NCI-H82 treated with DMSO at 0.1 percent for 48 hours (cell line): ENCODE measurements at regions not wholly inside any gene's neighbourhood (a gene's known extent, or its start where the extent isn't known, plus 50 kb on each side); places are given as distances from the start of the nearest gene placed in this dataset.

ENCODE experiments used
- DNase-seq: peaks from one replicate; lab custom pipeline; 2025; ENCODE audit not compliant: unreplicated experiment; lab: John Stamatoyannopoulos, UW

DNA sequence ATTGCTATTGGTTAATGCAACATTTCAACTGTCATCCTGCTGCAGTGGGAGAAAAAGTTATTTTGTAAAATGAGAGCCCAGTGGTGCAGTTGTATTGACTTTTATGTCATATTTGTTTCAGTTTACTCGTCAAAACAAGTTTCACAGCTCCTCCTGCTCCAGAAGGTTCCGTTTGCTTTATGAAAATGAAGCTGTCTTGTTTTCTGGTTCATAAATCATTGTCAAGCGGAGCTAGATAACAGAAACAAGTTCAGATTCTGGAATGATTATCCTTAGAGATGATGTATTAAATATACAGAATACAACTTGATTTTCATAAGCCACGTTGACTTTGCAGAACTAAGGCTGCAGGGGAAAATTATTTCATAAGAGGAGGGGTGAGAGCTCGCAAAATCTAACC, 970.5 kb upstream of the NR2F2 start:
- DNase-seq = no peak

DNA sequence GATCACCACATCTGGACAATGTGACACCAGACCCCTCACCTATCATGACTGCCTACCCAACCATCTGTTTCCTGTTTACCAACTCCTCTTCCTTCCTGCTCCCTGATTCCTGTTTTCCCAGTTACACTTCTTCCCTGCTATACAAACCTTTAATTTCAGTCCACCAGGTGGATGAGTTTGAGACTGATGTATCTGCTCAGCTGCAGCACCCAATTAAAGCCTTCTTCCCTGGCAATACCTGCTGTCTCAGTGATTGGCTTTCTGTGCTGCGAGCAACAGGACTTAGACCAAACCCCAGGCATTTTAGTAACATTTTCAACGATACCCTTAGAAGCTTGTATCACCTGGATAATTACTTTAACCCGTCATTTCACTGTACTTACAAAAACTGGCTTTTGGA, 968.2 kb upstream of the NR2F2 start:
- no peak for DNase-seq

DNA sequence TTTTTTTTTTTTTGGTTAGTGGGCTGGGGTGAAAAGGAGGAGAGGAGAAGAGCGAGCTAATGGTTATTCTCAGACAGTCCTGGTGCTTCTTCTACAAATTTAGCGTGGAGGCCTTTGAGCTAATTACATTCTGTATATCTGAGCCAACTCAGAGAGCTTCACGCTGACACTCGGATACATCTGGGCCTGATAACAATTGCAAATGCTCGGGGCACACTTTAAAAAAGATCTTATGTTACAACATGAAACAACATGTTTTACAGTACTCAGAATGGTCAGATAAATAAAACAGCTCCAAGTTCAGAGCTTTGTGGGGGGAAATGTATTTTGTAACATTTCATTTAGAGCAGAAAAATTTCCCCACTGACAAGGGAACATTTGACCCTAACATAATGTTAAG, 966.9 kb upstream of the NR2F2 start:
- DNase-seq = no peak

DNA sequence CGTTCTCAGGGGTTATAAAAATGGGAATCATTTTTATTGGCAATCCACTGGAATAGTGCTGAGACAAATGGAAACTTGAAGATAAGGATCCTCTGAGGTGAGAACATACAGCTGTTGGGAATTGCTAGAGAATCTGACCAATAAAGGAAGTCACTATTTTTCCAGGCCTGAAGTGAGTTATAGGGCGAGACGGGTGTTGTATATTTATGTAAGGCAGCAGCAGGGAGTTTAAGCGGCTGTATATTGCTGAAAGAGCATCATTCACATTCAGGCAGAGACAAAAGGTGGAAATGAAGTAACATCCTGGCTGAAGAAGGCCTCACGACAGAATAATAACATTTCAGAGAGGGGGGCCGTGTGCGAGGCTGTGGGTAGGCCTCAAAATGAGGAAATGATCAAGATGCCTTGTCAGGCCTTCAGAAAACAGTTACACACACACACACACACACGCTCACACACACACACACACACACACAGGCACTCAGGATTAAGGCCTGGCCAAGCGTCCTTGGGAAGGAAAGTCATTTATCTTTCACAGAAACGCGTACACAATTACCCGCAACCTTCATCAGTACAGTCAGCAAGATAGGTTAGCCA, 964.9 kb upstream of the NR2F2 start:
- DNase-seq = no peak

DNA sequence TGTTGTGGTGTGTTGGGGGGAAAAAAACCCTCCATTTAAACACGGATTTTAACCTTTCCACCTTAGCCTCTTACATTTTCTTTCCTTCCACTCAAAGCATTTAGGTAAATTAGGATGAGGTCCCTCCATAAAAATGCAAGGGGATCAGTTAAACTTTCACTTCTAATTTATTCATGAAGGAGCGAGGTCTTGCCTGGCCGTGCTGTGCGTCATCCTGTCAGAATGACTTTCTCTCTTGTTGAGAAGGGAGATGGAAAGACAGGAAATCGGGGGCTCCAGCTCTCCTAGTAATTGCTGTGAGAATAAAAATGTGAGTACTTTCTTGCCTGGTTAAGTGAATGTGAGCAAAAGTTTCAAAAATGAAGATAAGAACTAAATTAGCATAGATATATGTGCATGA, 962.3 kb upstream of the NR2F2 start:
- no peak for DNase-seq

DNA sequence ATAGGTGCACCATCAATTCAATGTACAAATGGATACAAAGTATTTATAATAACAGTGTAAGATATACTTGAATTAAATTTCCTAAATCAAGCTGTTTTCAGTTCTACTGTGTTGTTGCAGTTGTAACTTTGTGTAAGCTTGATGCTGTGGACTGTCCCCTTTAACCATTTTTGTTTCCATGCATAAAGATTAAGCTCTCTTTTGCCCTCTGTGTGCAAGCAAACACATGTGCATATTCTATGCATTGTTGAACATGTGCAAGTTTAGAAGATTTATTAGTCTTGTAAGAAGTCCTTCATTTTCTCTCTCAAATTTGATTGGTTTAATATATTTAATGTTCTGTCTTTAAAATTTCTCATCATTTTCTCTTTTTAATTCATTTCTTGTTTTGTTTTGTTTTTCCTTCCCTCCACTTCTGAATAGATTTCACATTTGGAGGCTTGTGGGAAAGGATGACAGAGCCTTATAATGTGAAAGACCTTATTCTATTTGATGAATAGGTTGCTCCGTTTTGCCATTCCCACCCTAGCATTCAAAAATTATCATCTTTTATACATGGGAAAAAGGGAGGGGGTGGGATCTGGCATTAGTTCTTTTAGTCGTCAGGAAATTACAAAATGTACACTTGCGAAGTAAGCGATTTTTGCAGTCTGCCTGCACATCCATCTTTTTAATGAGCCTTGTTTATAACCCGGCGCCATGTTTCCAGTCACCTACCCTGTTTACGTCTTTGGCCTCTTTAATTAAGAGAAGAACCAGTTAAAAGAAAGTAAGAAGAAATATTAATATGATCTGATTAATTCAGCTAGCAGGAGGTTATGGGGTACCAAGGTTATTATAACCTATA, 961.5 kb upstream of the NR2F2 start:
- no peak for DNase-seq

DNA sequence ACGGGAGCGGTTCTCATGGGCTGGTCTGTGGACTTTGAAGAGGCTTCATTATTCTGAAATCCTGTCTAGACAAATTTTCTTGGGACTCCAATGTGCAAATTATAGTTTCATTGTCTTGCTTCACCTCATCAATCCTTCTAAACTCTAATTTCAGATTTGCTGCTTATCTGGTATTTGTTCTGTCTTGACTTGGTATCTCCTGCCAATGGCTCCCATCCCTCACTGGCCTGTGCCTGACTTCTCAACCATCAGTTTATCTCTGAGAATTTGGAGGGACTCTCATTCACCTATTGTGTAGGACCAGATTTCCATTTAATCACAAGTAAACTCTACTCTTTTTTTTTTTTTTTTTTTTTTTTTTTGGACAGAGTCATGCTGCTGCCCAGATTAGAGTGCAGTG, 960.2 kb upstream of the NR2F2 start:
- DNase-seq = no peak

GRCh38 chr15:95371664-95372063, 958.8 kb upstream of the NR2F2 start:
- no peak for DNase-seq

- no peak for DNase-seq
These were observed 955.2 kb upstream of the NR2F2 start for GRCh38 chr15:95375281-95375680.

DNA sequence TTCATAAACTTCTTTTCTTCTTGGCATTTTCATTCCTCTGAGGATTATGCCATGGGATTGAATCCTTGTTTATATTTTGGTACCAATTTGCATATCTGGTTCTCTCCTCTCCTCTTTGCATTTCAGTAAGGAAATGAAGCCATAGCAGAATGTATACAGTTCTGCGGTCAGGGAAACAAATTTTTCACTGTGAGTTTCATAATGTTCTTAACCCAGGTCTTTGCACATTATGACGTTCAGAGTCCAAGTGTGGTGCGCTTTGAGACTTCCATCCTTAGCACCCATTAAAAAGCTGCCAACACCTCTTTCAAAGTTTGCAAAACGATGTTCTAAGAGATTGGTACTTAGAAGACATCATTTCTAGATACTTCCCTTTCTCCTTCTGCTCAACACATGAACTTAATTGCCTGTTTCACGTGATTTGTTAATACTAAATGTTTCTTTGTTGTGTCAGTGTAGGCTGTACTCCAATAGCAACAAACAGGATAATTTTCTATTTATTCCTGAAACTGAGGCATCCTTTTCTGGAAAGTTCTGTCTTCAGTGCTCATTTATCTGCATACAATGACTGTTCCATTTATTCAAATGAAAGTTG, 953.1 kb upstream of the NR2F2 start:
- no peak for DNase-seq

GRCh38 chr15:95394186-95395067, 936.1 kb upstream of the NR2F2 start:
- no peak for DNase-seq

DNA sequence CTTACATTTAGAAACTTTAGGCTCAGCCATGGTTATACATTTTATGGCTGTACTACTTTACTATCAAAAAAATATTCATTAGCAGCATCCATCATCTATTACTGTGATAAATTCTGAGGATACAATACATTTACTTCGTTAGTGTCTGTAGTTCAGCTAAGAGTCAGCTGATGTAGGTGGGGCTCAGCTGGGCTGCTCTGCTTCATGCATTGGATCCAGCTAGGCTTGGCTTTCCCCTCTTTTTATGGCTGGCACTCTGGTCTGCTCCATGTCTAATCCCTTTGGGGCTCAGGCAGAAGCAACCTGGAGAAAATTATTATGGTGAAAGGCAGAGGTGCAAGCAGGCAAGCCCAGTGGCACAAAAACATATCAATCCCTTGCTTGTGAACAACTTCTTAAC, 930.1 kb upstream of the NR2F2 start:
- no peak for DNase-seq

DNA sequence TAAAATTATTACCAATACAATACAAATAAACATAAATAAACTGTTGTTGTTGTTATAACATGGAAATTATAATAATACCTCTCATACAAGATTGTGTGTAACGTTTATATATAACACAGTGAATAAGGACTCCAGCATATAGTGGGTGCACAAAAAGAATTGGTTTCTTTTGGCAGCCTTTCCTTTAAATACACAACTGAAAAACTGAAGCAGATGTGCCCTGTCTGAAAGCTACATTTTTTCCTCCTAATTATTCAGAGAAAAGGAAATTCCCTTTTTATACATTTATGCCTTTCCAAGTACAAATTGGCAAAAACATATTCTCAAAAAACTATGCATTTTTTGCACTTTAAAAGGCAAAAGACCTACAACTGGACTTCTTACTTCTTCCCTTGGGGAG, 928.9 kb upstream of the NR2F2 start:
- DNase-seq = no peak

- DNase-seq = no peak
These were observed 925.1 kb upstream of the NR2F2 start for GRCh38 chr15:95405447-95405846.

- DNase-seq = no peak
These were observed 923.0 kb upstream of the NR2F2 start for GRCh38 chr15:95407534-95407933.

DNA sequence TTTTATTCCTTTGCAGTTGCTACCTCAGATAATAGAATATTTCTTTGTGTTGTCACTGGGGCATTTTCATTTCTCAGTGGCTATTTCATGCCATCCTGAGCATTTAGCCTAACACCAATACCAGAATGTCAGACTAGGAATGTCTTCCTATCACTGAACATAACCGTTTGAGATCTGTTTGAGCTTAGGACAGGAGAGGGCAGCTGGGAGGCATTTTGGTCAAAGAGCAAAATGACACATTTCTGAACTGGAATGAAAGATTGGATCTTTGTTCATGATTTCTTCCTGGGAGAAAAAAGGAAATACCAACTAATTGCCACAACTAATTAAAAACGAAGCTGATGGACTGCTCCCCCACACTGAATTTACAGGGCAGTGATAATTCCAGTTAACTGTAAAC, 921.3 kb upstream of the NR2F2 start:
- DNase-seq = no peak

GRCh38 chr15:95409626-95410310, 920.7 kb upstream of the NR2F2 start:
- DNase-seq = no peak

GRCh38 chr15:95410757-95411156, 919.7 kb upstream of the NR2F2 start:
- no peak for DNase-seq

- DNase-seq = no peak
These were observed 913.9 kb upstream of the NR2F2 start for GRCh38 chr15:95416576-95416975.

DNA sequence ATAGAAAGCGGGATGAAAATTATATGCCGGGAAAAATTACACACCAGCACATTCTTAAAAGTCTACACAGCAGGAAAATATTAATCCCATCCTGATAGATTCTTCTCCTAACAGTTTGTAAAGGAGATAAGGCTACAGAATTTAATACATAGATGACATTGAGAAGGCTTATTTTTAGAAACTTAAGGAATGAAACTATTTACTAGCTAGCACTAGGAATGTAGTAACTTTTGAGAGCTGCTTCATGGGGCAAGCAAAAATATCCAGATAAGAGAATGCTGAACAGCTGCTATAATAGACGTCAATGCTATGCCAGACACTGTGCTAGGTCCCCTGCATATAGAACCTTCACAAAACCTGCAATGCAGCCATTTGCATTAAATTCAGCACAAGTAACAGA, 912.7 kb upstream of the NR2F2 start:
- no peak for DNase-seq

DNA sequence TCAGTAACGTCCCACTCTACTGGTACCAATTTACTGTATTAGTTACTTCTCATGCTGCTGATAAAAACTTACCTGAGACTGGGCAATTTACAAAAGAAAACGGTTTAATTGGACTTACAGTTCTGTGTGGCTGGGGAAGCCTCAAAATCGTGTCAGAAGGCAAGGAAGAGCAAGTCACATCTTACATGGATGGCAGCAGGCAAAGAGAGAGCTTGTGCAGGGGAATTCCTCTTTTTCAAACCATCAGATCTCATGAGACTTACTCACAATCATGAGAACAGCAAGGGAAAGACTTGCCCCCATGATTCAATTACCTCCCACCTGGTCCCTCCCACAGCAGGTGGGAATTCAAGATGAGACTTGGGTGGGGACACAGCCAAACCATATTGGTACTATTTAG, 908.2 kb upstream of the NR2F2 start:
- DNase-seq = no peak
